Uterus (tissue), 2 donors: ENCODE measurements at regions not wholly inside any gene's neighbourhood (a gene's known extent, or its start where the extent isn't known, plus 50 kb on each side); places are given as distances from the start of the nearest gene placed in this dataset.
"Not testable (repeated sequence)": the region's sequence is repeated elsewhere in the genome, so short reads cannot be mapped to it uniquely, and the experiment has no call there.

Experiments used
- CTCF ChIP-seq, 4 experiments: fragments of 200-600 bp in 2 of 4; fragments of 450-650 bp in 2 of 4; sonication (generic) in 2 of 4; IDR thresholded peaks; one replicate each; pipeline ENCODE4 v1.5.1; 2016 to 2019; ENCODE audit warnings: antibody characterized with exemption in 4 of 4, mild to moderate bottlenecking in 2 of 4, moderate library complexity in 1 of 4
- POLR2A ChIP-seq, 2 donors: fragments of 450-650 bp; IDR thresholded peaks; one replicate each; pipeline ENCODE4 v1.6.1; 2016; ENCODE audit warnings: antibody characterized with exemption in 2 of 2, mild to moderate bottlenecking in 1 of 2, moderate library complexity in 1 of 2

DNA sequence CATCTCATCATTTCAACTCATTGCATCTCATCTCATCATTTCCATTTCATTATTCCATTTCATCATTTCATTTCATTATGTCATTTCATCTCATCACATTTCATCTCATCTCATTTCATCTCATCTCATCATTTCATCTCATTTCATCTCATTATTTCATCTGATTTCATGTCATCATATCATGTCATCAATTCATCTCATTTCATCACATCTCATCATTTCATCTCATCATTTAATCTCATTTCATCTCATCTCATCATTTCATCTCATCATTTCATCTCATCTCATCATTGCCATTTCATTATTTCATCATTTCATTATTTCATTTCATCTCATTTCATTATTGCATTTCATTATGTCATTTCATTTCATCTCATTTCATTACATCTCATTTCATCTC lies 410.5 kb downstream of the ZNF33B start:
- not testable (repeated sequence) for TF ChIP-seq POLR2A, CTCF (IDR thresholded peaks at IDR 0.05)
